Large intestine (tissue), 3 donors: ENCODE measurements at regions not wholly inside any gene's neighbourhood (a gene's known extent, or its start where the extent isn't known, plus 50 kb on each side); places are given as distances from the start of the nearest gene placed in this dataset.

ENCODE experiments used
- DNase-seq, 2 donors: peaks; one replicate each; pipeline versions ENCODE4 v3.0.0 to v3.0.0-alpha.2; 2013
- H3K27ac ChIP-seq: one replicate; pipeline ENCODE4 v1.5.1; 2013; ENCODE audit warnings: low read length
- H3K27me3 ChIP-seq: 2 replicates; pipeline ENCODE4 v1.6.1; 2013; ENCODE audit warnings: low read length; ENCODE audit not compliant: control insufficient read depth, insufficient read depth
- H3K36me3 ChIP-seq: 2 replicates; pipeline ENCODE4 v1.6.1; 2013; ENCODE audit warnings: low read length; ENCODE audit not compliant: control insufficient read depth, insufficient read depth
- H3K4me1 ChIP-seq: one replicate; pipeline ENCODE4 v1.6.1; 2013; ENCODE audit warnings: low read length; ENCODE audit not compliant: control insufficient read depth, insufficient read depth
- H3K4me3 ChIP-seq: one replicate; pipeline ENCODE4 v1.5.1; 2013; ENCODE audit warnings: low read length
- H3K9me3 ChIP-seq: one replicate; pipeline ENCODE4 v1.6.1; 2013; ENCODE audit warnings: mild to moderate bottlenecking, low read depth, low read length, moderate library complexity; ENCODE audit not compliant: control insufficient read depth
- WGBS: methylation state at CpG from one replicate; pipeline ENCODE4 v1.1.5; 2013; ENCODE audit warnings: low lambda C conversion rate; ENCODE audit not compliant: insufficient coverage; 5-methylcytosine and 5-hydroxymethylcytosine counted together

DNA sequence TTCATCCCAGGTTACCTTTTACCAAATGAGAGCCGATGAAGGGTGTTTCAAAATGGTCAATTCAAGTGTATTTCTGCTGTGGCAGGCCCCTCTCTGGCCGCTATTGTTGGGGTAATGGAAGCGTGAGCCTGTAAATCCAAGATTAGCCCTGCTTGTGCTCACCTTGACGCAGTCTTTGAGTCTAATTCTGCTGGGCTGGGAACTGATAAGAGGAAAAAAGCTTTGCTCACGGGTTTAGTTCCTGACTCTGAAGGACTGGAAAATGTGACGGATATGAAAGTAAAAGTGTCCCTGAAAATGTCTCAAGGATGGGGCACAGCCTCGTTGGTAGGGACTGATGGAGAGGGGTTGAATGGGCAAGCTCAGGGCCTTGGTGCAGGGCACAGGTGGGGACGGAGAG is 125.9 kb upstream of the GALNT2 start:
- Histone ChIP-seq H3K4me1 (no peaks in the 10 kb centered on the region), H3K9me3 (no peaks in the 10 kb centered on the region), H3K36me3 (no peaks in the 10 kb centered on the region), H3K4me3 (no peak overlapping the region), H3K27ac (no peak overlapping the region), H3K27me3 (no peaks in the 10 kb centered on the region)
- no CpG with 5 or more reads among the region's 8 CpGs for WGBS
- peak; percentile 12 to 59 for DNase-seq

DNA sequence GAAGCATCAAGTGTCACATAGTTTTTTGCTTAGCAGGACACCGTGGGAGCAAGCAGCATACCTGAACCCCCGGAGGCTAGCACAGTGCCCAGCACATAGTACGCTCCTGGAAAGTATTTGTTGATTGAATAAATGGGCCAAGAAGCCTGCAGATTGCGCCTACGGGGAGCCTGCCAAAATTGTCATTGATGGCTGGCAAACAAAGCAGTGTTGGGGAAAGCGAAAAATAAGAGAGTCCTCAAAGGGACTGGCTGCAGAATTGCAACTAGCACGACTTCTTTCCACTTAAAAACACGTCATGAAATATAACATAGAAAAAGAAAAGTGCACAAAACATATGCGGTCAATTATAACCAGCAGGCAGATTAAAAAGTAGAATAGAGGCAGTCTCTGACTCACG is 125.2 kb upstream of the GALNT2 start:
- WGBS: 76% methylated on average over 3 of the region's 10 CpGs
- DNase-seq: no peak
- no peaks in the 10 kb centered on the region for H3K36me3 ChIP-seq
- no peak overlapping the region for H3K4me3 ChIP-seq
- no peaks in the 10 kb centered on the region for H3K4me1 ChIP-seq
- no peaks in the 10 kb centered on the region for H3K9me3 ChIP-seq
- no peaks in the 10 kb centered on the region for H3K27me3 ChIP-seq
- no peak overlapping the region for H3K27ac ChIP-seq

DNA sequence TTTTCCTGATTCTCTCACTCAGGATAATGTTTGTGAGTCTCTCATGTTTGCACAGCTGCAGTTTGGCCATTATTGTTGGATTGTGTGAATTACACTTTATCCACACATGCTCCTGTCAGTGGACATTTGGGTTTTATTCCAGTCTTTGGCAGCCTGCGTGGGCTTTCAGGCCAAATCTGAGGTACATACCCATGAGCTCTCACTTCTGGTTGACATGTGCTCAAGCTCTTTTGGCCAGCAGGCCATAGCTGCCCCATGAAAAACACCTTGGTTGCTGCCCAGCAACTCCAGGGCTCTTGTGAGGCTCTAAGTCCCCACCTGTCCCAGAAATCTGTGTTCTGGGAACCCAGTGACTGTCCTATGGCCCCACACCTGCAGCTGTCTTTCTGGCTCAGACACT is 124.5 kb upstream of the GALNT2 start:
- no peak for DNase-seq
- Histone ChIP-seq H3K4me1 (no peaks in the 10 kb centered on the region), H3K27ac (no peak overlapping the region), H3K27me3 (no peaks in the 10 kb centered on the region), H3K9me3 (no peaks in the 10 kb centered on the region), H3K4me3 (no peak overlapping the region), H3K36me3 (no peaks in the 10 kb centered on the region)
- no CpG with 5 or more reads among the region's 1 CpG for WGBS

DNA sequence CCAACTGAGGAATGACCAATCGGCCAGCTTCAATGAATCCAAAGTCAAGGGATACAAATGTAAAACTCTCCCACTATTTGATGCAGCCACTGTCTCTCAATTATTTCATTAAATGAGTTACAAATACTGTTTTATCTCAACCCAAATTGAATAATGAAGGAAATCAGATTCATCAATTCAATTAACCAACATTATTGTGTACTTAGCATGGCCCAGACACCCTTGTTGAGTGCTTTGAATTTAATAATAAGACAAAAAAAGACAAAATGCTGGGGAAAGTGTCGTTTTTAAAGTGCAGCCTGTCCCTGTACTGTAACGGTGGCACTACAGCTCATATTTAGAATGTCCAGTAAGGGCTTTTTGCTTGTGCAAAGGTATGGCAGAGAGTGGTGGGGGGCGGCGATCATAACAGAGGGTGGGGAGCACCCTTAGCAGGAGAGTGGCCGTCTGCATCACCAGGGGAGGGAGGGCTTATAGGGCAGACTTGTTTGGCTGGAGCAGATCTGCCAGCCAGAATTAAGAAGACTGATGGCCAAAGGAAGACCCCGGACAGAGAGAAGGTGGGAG is 123.8 kb upstream of the GALNT2 start:
- Histone ChIP-seq H3K4me3 (no peak overlapping the region), H3K36me3 (no peaks in the 10 kb centered on the region), H3K9me3 (no peaks in the 10 kb centered on the region), H3K4me1 (no peaks in the 10 kb centered on the region), H3K27me3 (no peaks in the 10 kb centered on the region), H3K27ac (no peak overlapping the region)
- no CpG with 5 or more reads among the region's 7 CpGs for WGBS
- DNase-seq: no peak

DNA sequence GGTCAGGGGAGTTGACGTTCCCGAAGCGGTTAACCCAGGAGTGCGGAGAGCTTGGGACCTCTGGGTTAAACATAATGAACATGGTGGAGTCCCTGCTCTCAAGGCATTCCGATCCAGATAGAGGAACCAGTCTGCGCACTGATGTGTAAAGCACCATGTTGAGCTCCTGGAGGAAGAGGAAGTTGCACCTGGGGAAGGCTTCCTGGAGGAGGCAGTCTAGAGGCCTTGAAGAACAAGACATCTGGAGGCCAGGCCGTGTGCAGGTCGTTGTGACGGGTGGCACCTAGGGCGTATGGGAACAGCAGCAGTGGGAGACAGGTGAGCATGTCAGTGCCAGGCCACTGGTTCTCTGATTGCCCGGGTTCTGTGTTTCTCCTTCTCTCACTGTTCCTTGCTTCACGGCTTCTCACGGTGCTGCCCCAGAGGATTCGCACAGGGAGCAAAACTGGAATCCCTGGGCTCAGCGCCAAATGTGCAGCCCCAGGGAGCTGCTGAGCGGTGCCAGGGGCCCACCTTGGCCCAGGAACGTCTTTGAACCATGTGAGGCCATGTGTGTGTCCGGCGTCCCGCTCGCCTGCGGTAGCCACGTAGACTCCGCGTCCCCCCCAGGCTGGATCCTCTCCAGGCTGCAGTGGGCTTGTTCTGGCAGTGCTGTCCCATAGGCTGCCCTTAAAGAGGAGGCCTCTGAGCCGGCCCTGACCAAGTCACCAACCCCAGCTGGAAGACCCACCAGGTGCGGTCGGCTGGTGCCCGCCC is 122.9 kb upstream of the GALNT2 start:
- no CpG with 5 or more reads among the region's 29 CpGs for WGBS
- Histone ChIP-seq H3K9me3 (no peaks in the 10 kb centered on the region), H3K36me3 (no peaks in the 10 kb centered on the region), H3K4me1 (no peaks in the 10 kb centered on the region), H3K27me3 (no peaks in the 10 kb centered on the region), H3K27ac (no peak overlapping the region), H3K4me3 (no peak overlapping the region)
- no peak for DNase-seq

DNA sequence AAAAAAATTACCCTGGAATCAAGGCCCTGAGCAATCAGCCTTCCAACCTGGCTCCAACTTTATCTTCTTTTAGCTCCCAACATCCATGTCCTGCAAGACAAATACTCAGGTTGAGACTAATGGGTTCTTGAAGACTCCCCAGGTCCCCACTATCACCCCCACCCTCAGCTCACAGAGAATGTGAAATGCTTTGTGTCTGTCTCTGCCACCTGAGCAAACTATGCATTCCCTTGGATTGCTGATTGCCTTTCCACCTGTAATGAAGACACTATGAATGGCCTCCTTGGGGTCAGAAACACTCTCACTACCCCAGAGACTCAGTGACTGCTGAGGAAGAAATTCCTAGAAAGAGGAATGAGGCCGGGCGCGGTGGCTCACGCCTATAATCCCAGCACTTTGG is 121.2 kb upstream of the GALNT2 start:
- Histone ChIP-seq H3K27ac (no peak overlapping the region), H3K4me3 (no peak overlapping the region), H3K36me3 (no peaks in the 10 kb centered on the region), H3K27me3 (no peaks in the 10 kb centered on the region), H3K9me3 (no peaks in the 10 kb centered on the region), H3K4me1 (no peaks in the 10 kb centered on the region)
- no CpG with 5 or more reads among the region's 4 CpGs for WGBS
- no peak for DNase-seq

DNA sequence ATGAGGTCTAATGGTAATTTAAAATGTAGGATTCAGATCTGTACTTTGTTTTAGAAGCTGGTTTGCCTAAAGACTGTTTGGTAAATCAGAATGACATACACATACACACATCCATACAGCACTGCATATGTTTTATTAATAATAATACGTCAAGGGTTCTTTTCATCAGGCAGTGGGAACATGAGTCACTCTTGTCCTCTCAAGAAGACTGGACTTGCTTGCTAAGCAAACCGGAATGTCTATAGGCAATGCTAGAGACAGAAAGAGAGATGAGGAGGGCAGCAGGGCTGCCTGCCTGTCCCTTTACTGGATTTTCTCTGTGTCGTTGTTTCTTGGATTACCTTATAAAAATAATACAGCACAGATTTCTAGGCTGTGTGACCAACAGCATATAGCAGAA is 119.1 kb upstream of the GALNT2 start:
- Histone ChIP-seq H3K9me3 (no peaks in the 10 kb centered on the region), H3K27me3 (no peaks in the 10 kb centered on the region), H3K27ac (no peak overlapping the region), H3K4me1 (no peaks in the 10 kb centered on the region), H3K4me3 (no peak overlapping the region), H3K36me3 (no peaks in the 10 kb centered on the region)
- no peak for DNase-seq
- no CpG with 5 or more reads among the region's 3 CpGs for WGBS

DNA sequence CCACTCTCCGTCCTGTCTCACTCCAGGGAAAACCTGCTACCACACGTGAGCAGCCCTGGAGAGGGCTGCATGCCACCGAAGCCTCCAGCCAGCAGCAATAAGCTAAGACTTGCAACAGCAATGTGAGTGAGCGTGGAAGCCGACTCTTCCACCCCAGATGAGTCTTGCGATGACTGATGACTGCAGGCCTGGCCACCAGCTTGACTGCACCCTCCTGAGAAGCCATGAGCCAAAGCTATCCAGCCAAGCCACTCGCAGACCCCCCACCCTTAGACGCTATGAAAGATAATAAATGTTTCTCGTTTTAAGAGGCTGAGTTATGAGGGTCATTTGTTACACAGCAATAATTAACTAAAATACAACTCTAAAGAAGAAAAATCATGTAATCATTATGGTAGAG is 118.6 kb upstream of the GALNT2 start:
- DNase-seq: no peak
- H3K4me1 ChIP-seq: no peaks in the 10 kb centered on the region
- H3K9me3 ChIP-seq: no peaks in the 10 kb centered on the region
- H3K27ac ChIP-seq: no peak overlapping the region
- WGBS: 62% methylated on average over 2 of the region's 9 CpGs
- H3K27me3 ChIP-seq: no peaks in the 10 kb centered on the region
- no peaks in the 10 kb centered on the region for H3K36me3 ChIP-seq
- H3K4me3 ChIP-seq: no peak overlapping the region

DNA sequence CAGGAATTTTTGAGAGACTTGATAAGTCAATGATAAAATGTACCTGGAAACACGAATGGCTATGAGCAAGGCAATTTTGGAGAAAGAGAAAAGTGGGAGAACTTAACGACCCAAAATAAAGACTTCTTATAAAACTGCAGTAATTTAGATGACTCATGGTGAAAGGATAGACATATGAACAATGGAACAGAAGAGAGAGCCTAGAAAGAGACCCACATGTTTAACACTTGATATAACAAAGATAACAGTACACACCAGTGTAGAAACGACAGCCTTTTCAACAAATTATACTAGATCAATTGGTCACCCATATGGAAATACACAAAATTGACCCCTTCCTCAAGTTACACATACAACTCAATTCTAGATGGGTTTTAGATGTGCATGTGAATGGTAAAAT is 117.5 kb upstream of the GALNT2 start:
- H3K4me1 ChIP-seq: no peaks in the 10 kb centered on the region
- no peaks in the 10 kb centered on the region for H3K9me3 ChIP-seq
- no peaks in the 10 kb centered on the region for H3K36me3 ChIP-seq
- H3K4me3 ChIP-seq: no peak overlapping the region
- no peak overlapping the region for H3K27ac ChIP-seq
- no peak for DNase-seq
- H3K27me3 ChIP-seq: no peaks in the 10 kb centered on the region
- 100% methylated on average over 1 of the region's 3 CpGs for WGBS

DNA sequence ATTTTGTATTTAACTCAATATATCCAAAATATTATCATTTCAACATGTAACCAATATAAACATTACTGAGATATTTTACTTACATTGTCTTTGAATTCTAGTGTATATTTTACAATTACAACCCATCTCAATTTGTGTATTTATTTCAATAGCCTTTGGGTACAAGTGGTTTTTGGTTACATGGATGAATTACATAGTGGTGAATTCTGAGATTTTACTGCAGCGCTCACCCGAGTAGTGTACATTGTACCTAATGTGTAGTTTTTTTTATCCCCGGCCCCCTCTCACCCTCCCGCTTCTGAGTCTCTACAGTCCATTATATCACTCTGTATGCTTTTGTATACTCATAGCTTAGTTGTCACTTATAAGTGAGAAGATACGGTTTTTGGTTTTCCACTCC is 117.0 kb upstream of the GALNT2 start:
- no peaks in the 10 kb centered on the region for H3K9me3 ChIP-seq
- no peak overlapping the region for H3K4me3 ChIP-seq
- H3K36me3 ChIP-seq: no peaks in the 10 kb centered on the region
- no peaks in the 10 kb centered on the region for H3K4me1 ChIP-seq
- no peak for DNase-seq
- H3K27me3 ChIP-seq: no peaks in the 10 kb centered on the region
- WGBS: 97% methylated on average over 4 of the region's 5 CpGs
- no peak overlapping the region for H3K27ac ChIP-seq

DNA sequence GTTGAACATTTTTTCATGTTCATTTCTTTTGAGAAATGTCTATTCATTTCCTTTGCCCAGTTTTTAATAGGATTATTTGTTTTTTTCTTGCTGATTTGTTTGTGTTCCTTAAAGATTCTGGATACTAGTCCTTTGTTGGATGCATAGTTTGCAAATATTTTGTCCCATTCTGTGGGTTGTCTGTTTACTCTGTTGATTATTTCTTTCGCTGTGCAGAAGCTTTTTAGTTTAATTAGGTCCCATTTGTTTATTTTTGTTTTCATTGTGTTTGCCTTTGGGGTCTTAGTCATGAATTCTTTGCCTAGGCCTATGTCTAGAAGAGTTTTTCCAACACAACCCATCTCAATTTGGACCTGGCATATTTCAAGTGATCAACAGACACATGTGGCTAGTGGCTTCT is 116.1 kb upstream of the GALNT2 start:
- Histone ChIP-seq H3K27me3 (no peaks in the 10 kb centered on the region), H3K36me3 (no peaks in the 10 kb centered on the region), H3K9me3 (no peaks in the 10 kb centered on the region), H3K4me3 (no peak overlapping the region), H3K4me1 (no peaks in the 10 kb centered on the region), H3K27ac (no peak overlapping the region)
- 67% methylated on average over 1 of the region's 1 CpG for WGBS
- no peak for DNase-seq
